CD14-positive monocyte (primary cell): ENCODE measurements at regions not wholly inside any gene's neighbourhood (a gene's known extent, or its start where the extent isn't known, plus 50 kb on each side); places are given as distances from the start of the nearest gene placed in this dataset.

Experiments
- DNase-seq, 3 donors: peaks; one replicate each; pipeline ENCODE4 v3.0.0-alpha.2; 2011 to 2022
- H2AFZ ChIP-seq: 2 replicates; pipeline ENCODE4 v1.6.0; 2012; ENCODE audit warnings: mild to moderate bottlenecking, low read depth, low read length, inconsistent platforms; ENCODE audit not compliant: insufficient read depth, poor library complexity, severe bottlenecking
- H3K27ac ChIP-seq, 2 donors: 1 replicate in 1 of 2; 2 replicates in 1 of 2; pipeline ENCODE4 v1.5.1; 2012 to 2013; ENCODE audit warnings: low read length in 2 of 2, control low read depth in 1 of 2, inconsistent platforms in 1 of 2, low read depth in 1 of 2, mild to moderate bottlenecking in 1 of 2
- H3K27me3 ChIP-seq, 2 donors: one replicate each; pipeline versions ENCODE4 v1.6.0 to v1.6.1; 2011 to 2013; ENCODE audit warnings: low read length in 2 of 2; ENCODE audit not compliant: control insufficient read depth in 2 of 2, insufficient read depth in 2 of 2
- H3K36me3 ChIP-seq, 2 donors: replicated peaks in 1 of 2; 1 replicate in 1 of 2; 2 replicates in 1 of 2; pipeline versions ENCODE4 v1.5.1 to v1.6.1; 2012 to 2013; ENCODE audit warnings: low read length in 2 of 2, control low read depth in 1 of 2, inconsistent platforms in 1 of 2, mild to moderate bottlenecking in 1 of 2; ENCODE audit not compliant: insufficient read depth in 2 of 2, control insufficient read depth in 1 of 2
- H3K4me1 ChIP-seq, 2 donors: 1 replicate in 1 of 2; 2 replicates in 1 of 2; pipeline versions ENCODE4 v1.5.1 to v1.6.1; 2012 to 2013; ENCODE audit warnings: low read length in 2 of 2, control low read depth in 1 of 2, inconsistent platforms in 1 of 2, mild to moderate bottlenecking in 1 of 2, moderate library complexity in 1 of 2; ENCODE audit not compliant: insufficient read depth in 2 of 2, control insufficient read depth in 1 of 2
- H3K4me2 ChIP-seq: replicated peaks from 2 replicates; pipeline ENCODE3; 2012; ENCODE audit warnings: low read length, moderate library complexity, mild to moderate bottlenecking; ENCODE audit not compliant: poor library complexity, severe bottlenecking; ENCODE audit errors: extremely low read depth
- H3K4me3 ChIP-seq, 3 experiments: fragments of 200-600 bp in 1 of 3; sonication (generic) in 1 of 3; replicated peaks in 1 of 3; 1 replicate in 2 of 3; 2 replicates in 1 of 3; pipeline ENCODE4 v1.5.1; 2011 to 2013; ENCODE audit warnings: low read length in 3 of 3, mild to moderate bottlenecking in 3 of 3, control low read depth in 2 of 3, low read depth in 2 of 3, inconsistent platforms in 1 of 3, moderate library complexity in 1 of 3
- H3K79me2 ChIP-seq: 2 replicates; pipeline ENCODE4 v1.6.0; 2012; ENCODE audit warnings: mild to moderate bottlenecking, control low read depth, inconsistent platforms, low read length, moderate library complexity; ENCODE audit not compliant: insufficient read depth
- H3K9ac ChIP-seq: 2 replicates; pipeline ENCODE4 v1.6.0; 2017; ENCODE audit warnings: low read length, mild to moderate bottlenecking; ENCODE audit not compliant: insufficient read depth, poor library complexity, severe bottlenecking
- H3K9me3 ChIP-seq, 2 donors: replicated peaks in 1 of 2; 1 replicate in 1 of 2; 2 replicates in 1 of 2; pipeline versions ENCODE4 v1.5.1 to v1.6.1; 2012 to 2013; ENCODE audit warnings: low read length in 2 of 2, control low read depth in 1 of 2; ENCODE audit not compliant: control insufficient read depth in 1 of 2, insufficient read depth in 1 of 2
- H4K20me1 ChIP-seq: 2 replicates; pipeline ENCODE4 v1.6.0; 2012; ENCODE audit warnings: mild to moderate bottlenecking, low read length, control low read depth, moderate library complexity; ENCODE audit not compliant: insufficient read depth
- H3K27ac Mint-ChIP-seq, 7 donors: one replicate each; pipeline ENCODE4 v1.8.0; 2020; ENCODE audit warnings: mild to moderate bottlenecking in 7 of 7, mixed read lengths in 7 of 7, moderate library complexity in 6 of 7, inconsistent platforms in 2 of 7
- H3K27me3 Mint-ChIP-seq, 3 donors: one replicate each; pipeline ENCODE4 v1.8.0; 2021 to 2022; ENCODE audit warnings: low read depth in 3 of 3, mild to moderate bottlenecking in 3 of 3, mixed read lengths in 3 of 3, moderate library complexity in 3 of 3, inconsistent platforms in 1 of 3
- H3K36me3 Mint-ChIP-seq, 2 donors: one replicate each; pipeline ENCODE4 v1.8.0; 2020; ENCODE audit warnings: mixed read lengths in 2 of 2, inconsistent platforms in 1 of 2, mild to moderate bottlenecking in 1 of 2
- H3K4me1 Mint-ChIP-seq: one replicate; pipeline ENCODE4 v1.8.0; 2020; ENCODE audit warnings: mild to moderate bottlenecking, mixed read lengths
- H3K4me3 Mint-ChIP-seq, 2 donors: one replicate each; pipeline ENCODE4 v1.8.0; 2020; ENCODE audit warnings: mild to moderate bottlenecking in 2 of 2, mixed read lengths in 2 of 2, moderate library complexity in 1 of 2
- H3K9me3 Mint-ChIP-seq, 7 donors: one replicate each; pipeline ENCODE4 v1.8.0; 2020 to 2022; ENCODE audit warnings: mixed read lengths in 7 of 7, mild to moderate bottlenecking in 6 of 7, moderate library complexity in 6 of 7, inconsistent platforms in 2 of 7
- WGBS: methylation state at CpG from one replicate; pipeline ENCODE4 v1.1.5; 2013; ENCODE audit warnings: missing lambda C conversion rate; ENCODE audit not compliant: insufficient coverage; 5-methylcytosine and 5-hydroxymethylcytosine counted together
- intact Hi-C, 2 donors: fragments of 100-400 bp; cut with micrococcal nuclease; formaldehyde crosslinking; loops; one replicate each; pipeline versions ENCODE4 v1.15.0 to v1.15.1; 2023
- TF ChIP-seq, protein P1 (sequence below): fragments of 200-600 bp; IDR thresholded peaks from one replicate; pipeline ENCODE4 v1.8.0; 2022; ENCODE audit warnings: antibody characterized with exemption, mild to moderate bottlenecking

DNA sequence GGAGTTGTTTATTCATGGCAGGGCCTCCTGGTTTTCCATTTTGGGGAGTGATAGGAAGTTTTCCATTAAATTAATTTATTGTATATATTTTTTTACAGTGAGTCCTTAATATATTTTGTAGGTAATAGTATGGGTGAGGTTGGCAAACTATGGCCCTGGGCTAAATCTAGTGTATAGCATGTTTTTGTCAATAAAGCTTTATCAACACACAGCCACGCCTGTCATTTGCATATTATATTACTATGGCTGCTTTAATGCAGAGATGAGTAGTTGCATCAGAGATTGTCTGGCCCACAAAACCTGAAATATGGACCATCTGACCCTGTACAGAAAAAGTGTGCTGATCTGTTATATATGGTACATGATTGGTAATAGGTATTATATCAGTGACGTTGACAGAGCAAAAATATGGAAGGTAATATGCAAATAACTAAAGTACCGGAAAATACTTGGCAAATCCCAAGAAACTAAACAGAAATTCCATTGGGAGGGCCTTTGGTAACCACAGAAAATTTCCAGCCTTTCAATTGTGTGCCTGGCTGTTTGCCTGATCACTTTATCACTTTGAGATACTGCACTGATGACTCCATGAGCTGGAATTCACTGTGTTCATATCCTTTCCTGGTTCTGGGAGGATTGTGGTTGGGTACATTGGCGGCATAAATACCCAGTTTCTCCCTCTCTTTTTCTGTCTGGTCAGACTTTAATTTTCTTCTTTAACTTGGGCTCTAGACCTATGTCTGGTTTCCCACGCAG, 61.7 kb upstream of the RFLNA start:
- no peaks in the 10 kb centered on the region for H3K36me3 ChIP-seq
- H2AFZ ChIP-seq = no peak overlapping the region
- Mint-ChIP-seq H3K36me3 (no peaks in the 10 kb centered on the region), H3K9me3 (peaks cover 1 to 17% (median 4%) of the 10 kb centered on the region in 7 donors), H3K4me1 (peaks cover 28% of the 10 kb centered on the region), H3K27ac (peak overlapping the region in 3 of 7 donors; percentile 15 to 83 (median 42)), H3K27me3 (peaks cover 0 to 2% (median 2%) of the 10 kb centered on the region in 3 donors), H3K4me3 (no peak overlapping the region)
- peaks cover 0 to 3% of the 10 kb centered on the region in 2 donors for H3K9me3 ChIP-seq
- H3K4me3 ChIP-seq = no peak overlapping the region
- no peaks in the 10 kb centered on the region for H3K79me2 ChIP-seq
- no peak for DNase-seq
- H4K20me1 ChIP-seq = no peaks in the 10 kb centered on the region
- WGBS = 71% methylated on average over 1 of the region's 5 CpGs
- no peak overlapping the region for H3K9ac ChIP-seq
- no peaks in the 10 kb centered on the region for H3K27me3 ChIP-seq
- intact Hi-C loops = no loop called here
- TF ChIP-seq, protein P1, sequence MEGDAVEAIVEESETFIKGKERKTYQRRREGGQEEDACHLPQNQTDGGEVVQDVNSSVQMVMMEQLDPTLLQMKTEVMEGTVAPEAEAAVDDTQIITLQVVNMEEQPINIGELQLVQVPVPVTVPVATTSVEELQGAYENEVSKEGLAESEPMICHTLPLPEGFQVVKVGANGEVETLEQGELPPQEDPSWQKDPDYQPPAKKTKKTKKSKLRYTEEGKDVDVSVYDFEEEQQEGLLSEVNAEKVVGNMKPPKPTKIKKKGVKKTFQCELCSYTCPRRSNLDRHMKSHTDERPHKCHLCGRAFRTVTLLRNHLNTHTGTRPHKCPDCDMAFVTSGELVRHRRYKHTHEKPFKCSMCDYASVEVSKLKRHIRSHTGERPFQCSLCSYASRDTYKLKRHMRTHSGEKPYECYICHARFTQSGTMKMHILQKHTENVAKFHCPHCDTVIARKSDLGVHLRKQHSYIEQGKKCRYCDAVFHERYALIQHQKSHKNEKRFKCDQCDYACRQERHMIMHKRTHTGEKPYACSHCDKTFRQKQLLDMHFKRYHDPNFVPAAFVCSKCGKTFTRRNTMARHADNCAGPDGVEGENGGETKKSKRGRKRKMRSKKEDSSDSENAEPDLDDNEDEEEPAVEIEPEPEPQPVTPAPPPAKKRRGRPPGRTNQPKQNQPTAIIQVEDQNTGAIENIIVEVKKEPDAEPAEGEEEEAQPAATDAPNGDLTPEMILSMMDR = no peak
- H3K27ac ChIP-seq = peak overlapping the region in 1 of 2 donors; percentile 27
- H3K4me2 ChIP-seq = no peak overlapping the region
- peaks cover 17 to 25% of the 10 kb centered on the region in 2 donors for H3K4me1 ChIP-seq

DNA sequence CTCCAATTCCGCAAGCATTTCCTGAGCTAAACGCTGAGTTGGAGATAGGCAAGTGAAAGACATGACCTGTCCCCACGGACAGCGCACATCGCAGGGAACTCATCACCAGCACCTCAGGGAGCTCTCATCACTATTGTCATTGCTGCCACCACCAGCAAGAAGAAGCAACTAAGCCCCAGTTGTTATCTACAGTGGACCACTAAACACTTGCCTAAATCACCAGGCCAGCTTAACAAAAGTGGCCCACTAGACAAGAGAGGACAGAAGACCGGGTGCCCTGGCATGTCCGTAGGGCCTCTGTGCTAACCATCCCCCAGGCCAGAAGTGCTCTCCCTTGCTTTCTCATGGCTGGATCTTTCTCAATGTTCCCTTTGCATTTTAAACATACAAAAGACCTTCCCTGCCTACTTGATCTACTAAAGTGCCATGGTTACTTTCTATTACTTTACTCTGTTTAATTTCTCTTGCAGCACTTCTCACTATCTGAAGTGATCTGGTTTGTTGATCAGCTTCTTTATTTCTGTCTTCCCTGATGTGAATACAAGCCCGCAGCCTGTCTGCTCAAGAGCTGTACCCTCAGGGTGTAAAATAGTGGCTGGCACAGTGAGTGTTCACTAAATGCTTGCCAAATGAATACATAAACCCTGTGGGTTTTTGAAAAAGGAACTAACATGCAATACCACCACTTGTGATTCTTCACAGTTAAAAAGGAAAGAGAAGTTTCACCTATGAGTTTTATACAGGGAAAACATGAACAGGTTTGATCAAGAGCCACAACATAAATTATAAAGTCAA, 60.9 kb upstream of the RFLNA start:
- H3K4me2 ChIP-seq = peak overlapping the region; percentile 3
- H3K4me3 Mint-ChIP-seq = peak overlapping the region in 1 of 2 donors; percentile 18
- WGBS = 63% methylated on average over 8 of the region's 8 CpGs

More for the DNA sequence above, 60.9 kb upstream of the RFLNA start:
- H3K9ac ChIP-seq = no peak overlapping the region
- H3K9me3 ChIP-seq = peaks cover 0 to 3% of the 10 kb centered on the region in 2 donors
- Mint-ChIP-seq H3K9me3 (peaks cover 0 to 17% (median 4%) of the 10 kb centered on the region in 7 donors), H3K36me3 (no peaks in the 10 kb centered on the region), H3K27me3 (peaks cover 0 to 2% (median 2%) of the 10 kb centered on the region in 3 donors), H3K27ac (peak overlapping the region; percentile 23 to 86 (median 78)), H3K4me1 (peaks cover 27% of the 10 kb centered on the region)
- no peak overlapping the region for H2AFZ ChIP-seq
- intact Hi-C loops = no loop called here
- H3K79me2 ChIP-seq = no peaks in the 10 kb centered on the region
- peak overlapping the region; percentile 1 to 27 for H3K27ac ChIP-seq
- H3K36me3 ChIP-seq = no peaks in the 10 kb centered on the region
- no peak overlapping the region for H3K4me3 ChIP-seq
- peaks cover 17 to 25% of the 10 kb centered on the region in 2 donors for H3K4me1 ChIP-seq
- TF ChIP-seq, protein P1 = no peak
- H3K27me3 ChIP-seq = no peaks in the 10 kb centered on the region
- DNase-seq = peak in 2 of 3 donors; percentile 10 to 35
- no peaks in the 10 kb centered on the region for H4K20me1 ChIP-seq
